Skeletal muscle tissue (tissue), 3 donors: ENCODE measurements at regions not wholly inside any gene's neighbourhood (a gene's known extent, or its start where the extent isn't known, plus 50 kb on each side); places are given as distances from the start of the nearest gene placed in this dataset.

Experiments
- H3K27ac ChIP-seq: one replicate; pipeline ENCODE4 v1.7.0; 2013; ENCODE audit warnings: mild to moderate bottlenecking, low read depth, low read length, inconsistent platforms
- H3K27me3 ChIP-seq, 3 donors: one replicate each; pipeline ENCODE4 v1.7.0; 2013; ENCODE audit warnings: low read length in 3 of 3; ENCODE audit not compliant: control insufficient read depth in 3 of 3, insufficient read depth in 3 of 3
- H3K36me3 ChIP-seq, 3 donors: one replicate each; pipeline ENCODE4 v1.7.0; 2013; ENCODE audit warnings: low read length in 3 of 3; ENCODE audit not compliant: control insufficient read depth in 3 of 3, insufficient read depth in 3 of 3
- H3K4me1 ChIP-seq, 3 donors: one replicate each; pipeline ENCODE4 v1.7.0; 2013; ENCODE audit warnings: low read length in 3 of 3, mild to moderate bottlenecking in 3 of 3; ENCODE audit not compliant: control insufficient read depth in 3 of 3, insufficient read depth in 3 of 3
- H3K4me3 ChIP-seq, 3 donors: one replicate each; pipeline ENCODE4 v1.7.0; 2013; ENCODE audit warnings: low read length in 3 of 3
- H3K9ac ChIP-seq, 3 donors: one replicate each; pipeline ENCODE4 v1.7.0; 2013; ENCODE audit warnings: low read length in 3 of 3, mild to moderate bottlenecking in 3 of 3, moderate library complexity in 2 of 3, low read depth in 1 of 3
- H3K9me3 ChIP-seq, 3 donors: one replicate each; pipeline ENCODE4 v1.7.0; 2013; ENCODE audit warnings: low read length in 3 of 3; ENCODE audit not compliant: control insufficient read depth in 3 of 3
- donor health status: Osteomylitis.

- no peak overlapping the region for H3K27ac ChIP-seq
- H3K4me1 ChIP-seq = no peaks in the 10 kb centered on the region
- no peak overlapping the region for H3K4me3 ChIP-seq
- H3K27me3 ChIP-seq = no peaks in the 10 kb centered on the region
- H3K9me3 ChIP-seq = peaks cover 0 to 3% (median 3%) of the 10 kb centered on the region in 3 donors
- H3K36me3 ChIP-seq = no peaks in the 10 kb centered on the region
- no peak overlapping the region for H3K9ac ChIP-seq
These were observed 281.8 kb downstream of the HAPSTR1 start for GRCh38 chr16:9372934-9373890.

GRCh38 chr16:9374061-9374460 is 282.6 kb downstream of the HAPSTR1 start:
- Histone ChIP-seq H3K27me3 (no peaks in the 10 kb centered on the region), H3K27ac (no peak overlapping the region), H3K4me1 (peaks cover 0 to 4% (median 0%) of the 10 kb centered on the region in 3 donors), H3K9me3 (peaks cover 0 to 3% (median 3%) of the 10 kb centered on the region in 3 donors), H3K4me3 (no peak overlapping the region), H3K9ac (no peak overlapping the region), H3K36me3 (no peaks in the 10 kb centered on the region)

GRCh38 chr16:9378876-9379275 is 287.4 kb downstream of the HAPSTR1 start:
- no peak overlapping the region for H3K4me3 ChIP-seq
- H3K9ac ChIP-seq = no peak overlapping the region
- no peaks in the 10 kb centered on the region for H3K27me3 ChIP-seq
- H3K27ac ChIP-seq = no peak overlapping the region
- H3K36me3 ChIP-seq = no peaks in the 10 kb centered on the region
- peaks cover 0 to 4% (median 0%) of the 10 kb centered on the region in 3 donors for H3K9me3 ChIP-seq
- H3K4me1 ChIP-seq = peaks cover 0 to 5% (median 0%) of the 10 kb centered on the region in 3 donors

DNA sequence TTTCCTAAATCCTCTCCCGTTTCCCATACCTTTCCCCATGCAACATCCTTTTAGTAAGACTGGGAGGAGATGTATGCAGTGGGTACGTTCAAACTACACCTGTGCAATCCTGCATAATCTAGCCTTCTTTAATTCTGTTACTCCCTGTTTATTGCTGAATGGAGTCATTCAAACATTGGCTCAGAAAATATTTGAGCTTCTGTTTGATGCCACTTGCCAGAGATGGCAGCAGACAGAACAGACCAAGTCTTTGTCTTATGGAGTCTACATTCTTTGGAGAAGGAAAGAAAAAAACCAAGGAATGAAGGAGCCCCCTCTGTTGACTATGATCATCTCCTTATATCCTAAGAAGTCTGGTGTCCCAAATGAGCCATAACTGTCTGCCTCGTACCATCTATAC is 288.8 kb downstream of the HAPSTR1 start:
- no peak overlapping the region for H3K27ac ChIP-seq
- H3K4me1 ChIP-seq = peaks cover 0 to 5% (median 0%) of the 10 kb centered on the region in 3 donors
- peaks cover 0 to 4% (median 0%) of the 10 kb centered on the region in 3 donors for H3K9me3 ChIP-seq

DNA sequence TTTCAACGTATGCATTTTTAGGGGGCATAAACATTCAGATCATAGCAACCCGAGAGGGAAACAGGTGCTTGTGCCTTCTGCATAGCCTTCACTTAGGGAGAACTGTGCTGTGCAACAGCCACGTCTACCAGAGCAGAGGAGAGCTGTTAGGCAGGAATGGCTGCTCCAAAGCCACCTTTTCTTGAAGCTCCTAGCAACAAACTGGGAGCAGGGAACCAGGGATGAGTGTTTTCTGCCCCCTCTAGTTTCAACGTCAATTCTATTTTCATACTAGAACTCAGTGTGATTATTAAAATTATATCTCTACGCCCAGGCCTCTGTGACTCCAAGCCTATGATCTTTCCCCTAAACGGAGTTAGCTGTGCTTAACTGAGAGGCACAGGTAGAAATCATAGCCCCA is 290.0 kb downstream of the HAPSTR1 start:
- H3K27ac ChIP-seq = no peak overlapping the region

More for the DNA sequence above, 288.8 kb downstream of the HAPSTR1 start:
- H3K4me3 ChIP-seq = no peak overlapping the region
- no peaks in the 10 kb centered on the region for H3K36me3 ChIP-seq
- H3K9ac ChIP-seq = no peak overlapping the region
- H3K27me3 ChIP-seq = no peaks in the 10 kb centered on the region

DNA sequence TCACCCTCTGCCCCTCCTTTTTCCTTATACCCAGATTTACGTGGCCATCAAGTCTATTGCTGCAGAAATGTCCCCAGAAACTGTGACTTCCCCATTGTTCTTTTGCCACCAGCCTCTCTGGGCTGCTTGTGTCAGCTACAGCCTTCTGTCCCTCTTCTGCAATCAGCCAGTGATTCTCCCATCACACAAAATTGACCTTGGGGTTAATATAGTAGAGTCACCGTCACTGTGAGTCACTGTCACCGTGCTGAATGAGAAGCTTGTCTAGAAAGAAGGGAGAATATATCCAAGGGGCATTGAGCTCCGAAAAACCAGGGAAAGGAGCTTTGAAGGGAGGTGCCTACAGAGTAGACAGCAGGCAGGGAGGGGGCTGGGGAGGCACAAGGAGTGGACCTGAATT is 290.5 kb downstream of the HAPSTR1 start:
- no peaks in the 10 kb centered on the region for H3K36me3 ChIP-seq
- H3K4me3 ChIP-seq = no peak overlapping the region
- H3K27ac ChIP-seq = no peak overlapping the region
- H3K27me3 ChIP-seq = no peaks in the 10 kb centered on the region
- no peak overlapping the region for H3K9ac ChIP-seq
- peaks cover 0 to 4% (median 0%) of the 10 kb centered on the region in 3 donors for H3K9me3 ChIP-seq
- H3K4me1 ChIP-seq = peaks cover 0 to 5% (median 0%) of the 10 kb centered on the region in 3 donors

More for the DNA sequence above, 290.0 kb downstream of the HAPSTR1 start:
- no peak overlapping the region for H3K4me3 ChIP-seq
- H3K36me3 ChIP-seq = no peaks in the 10 kb centered on the region
- H3K27me3 ChIP-seq = no peaks in the 10 kb centered on the region
- H3K9ac ChIP-seq = no peak overlapping the region
- peaks cover 0 to 5% (median 0%) of the 10 kb centered on the region in 3 donors for H3K4me1 ChIP-seq
- peaks cover 0 to 4% (median 0%) of the 10 kb centered on the region in 3 donors for H3K9me3 ChIP-seq

DNA sequence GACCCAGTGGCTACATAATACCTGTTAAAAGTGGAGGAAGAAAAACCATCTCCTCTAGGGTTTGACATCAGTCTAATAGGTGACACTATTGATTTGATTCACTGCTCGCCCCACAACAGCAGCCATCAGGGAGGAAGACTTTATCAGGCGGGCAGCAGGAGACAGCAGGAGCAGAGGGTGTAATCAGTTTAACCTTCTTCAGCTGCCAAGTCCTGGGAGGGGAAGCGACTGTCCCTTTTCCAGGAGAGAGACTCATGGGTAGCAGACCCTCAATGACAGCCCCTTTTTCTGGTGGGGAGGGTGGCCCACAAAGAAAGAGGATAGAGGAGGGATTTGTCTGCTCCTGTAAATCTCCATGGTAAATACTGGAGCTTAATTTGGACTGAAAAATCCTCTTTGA is 291.8 kb downstream of the HAPSTR1 start:
- H3K9me3 ChIP-seq = peaks cover 0 to 8% (median 8%) of the 10 kb centered on the region in 3 donors
- H3K9ac ChIP-seq = no peak overlapping the region
- H3K4me3 ChIP-seq = no peak overlapping the region
- peaks cover 0 to 5% (median 0%) of the 10 kb centered on the region in 3 donors for H3K4me1 ChIP-seq
- H3K27me3 ChIP-seq = no peaks in the 10 kb centered on the region
- H3K27ac ChIP-seq = no peak overlapping the region
- H3K36me3 ChIP-seq = no peaks in the 10 kb centered on the region

GRCh38 chr16:9384141-9384540 is 292.7 kb downstream of the HAPSTR1 start:
- peaks cover 3 to 15% (median 12%) of the 10 kb centered on the region in 3 donors for H3K9me3 ChIP-seq
- no peak overlapping the region for H3K9ac ChIP-seq
- H3K36me3 ChIP-seq = no peaks in the 10 kb centered on the region
- H3K27ac ChIP-seq = no peak overlapping the region
- no peaks in the 10 kb centered on the region for H3K4me1 ChIP-seq
- no peak overlapping the region for H3K4me3 ChIP-seq
- H3K27me3 ChIP-seq = no peaks in the 10 kb centered on the region

- Histone ChIP-seq H3K4me3 (no peak overlapping the region), H3K9me3 (peaks cover 7 to 15% (median 8%) of the 10 kb centered on the region in 3 donors), H3K36me3 (no peaks in the 10 kb centered on the region), H3K27me3 (no peaks in the 10 kb centered on the region), H3K9ac (no peak overlapping the region), H3K4me1 (no peaks in the 10 kb centered on the region), H3K27ac (no peak overlapping the region)
These were observed 298.2 kb downstream of the HAPSTR1 start for GRCh38 chr16:9389543-9390207.

DNA sequence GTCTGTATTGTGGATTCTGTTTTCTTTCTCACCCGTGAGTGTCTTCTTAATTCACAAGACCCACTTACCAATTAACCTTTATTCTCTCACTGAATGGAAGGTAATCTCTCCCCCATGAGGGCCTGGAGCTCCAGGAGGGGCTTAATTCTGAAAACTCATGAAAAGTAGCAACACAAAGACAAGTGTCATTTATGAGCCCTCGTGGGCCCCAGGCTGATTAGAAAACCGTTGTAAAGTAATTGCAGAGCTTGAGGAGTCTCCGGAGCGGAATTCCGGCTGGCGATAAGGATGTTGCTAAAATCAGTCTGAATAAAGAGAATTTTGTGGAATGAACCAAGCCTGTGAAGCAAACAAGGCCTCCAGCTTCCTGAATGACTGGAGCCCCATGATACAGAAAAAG is 301.5 kb downstream of the HAPSTR1 start:
- Histone ChIP-seq H3K4me1 (no peaks in the 10 kb centered on the region), H3K27ac (no peak overlapping the region), H3K36me3 (no peaks in the 10 kb centered on the region), H3K4me3 (no peak overlapping the region), H3K27me3 (no peaks in the 10 kb centered on the region), H3K9ac (no peak overlapping the region), H3K9me3 (peaks cover 4 to 10% (median 7%) of the 10 kb centered on the region in 3 donors)
